KBM-7 (cell line): ENCODE measurements at regions not wholly inside any gene's neighbourhood (a gene's known extent, or its start where the extent isn't known, plus 50 kb on each side); places are given as distances from the start of the nearest gene placed in this dataset.
"Not testable (repeated sequence)": the region's sequence is repeated elsewhere in the genome, so short reads cannot be mapped to it uniquely, and the experiment has no call there.

Source experiments
- DNase-seq: peaks from one replicate; pipeline ENCODE4 v3.0.0-alpha.2; 2015
- in situ Hi-C: fragments of 300-500 bp; cut with MboI; formaldehyde crosslinking; loops from 2 replicates; pipeline ENCODE4 v1.14.3; 2020; ENCODE audit warnings: low sequenced_read_pairs, low pct_unique_long_range_greater_than_20kb, mixed read lengths

DNA sequence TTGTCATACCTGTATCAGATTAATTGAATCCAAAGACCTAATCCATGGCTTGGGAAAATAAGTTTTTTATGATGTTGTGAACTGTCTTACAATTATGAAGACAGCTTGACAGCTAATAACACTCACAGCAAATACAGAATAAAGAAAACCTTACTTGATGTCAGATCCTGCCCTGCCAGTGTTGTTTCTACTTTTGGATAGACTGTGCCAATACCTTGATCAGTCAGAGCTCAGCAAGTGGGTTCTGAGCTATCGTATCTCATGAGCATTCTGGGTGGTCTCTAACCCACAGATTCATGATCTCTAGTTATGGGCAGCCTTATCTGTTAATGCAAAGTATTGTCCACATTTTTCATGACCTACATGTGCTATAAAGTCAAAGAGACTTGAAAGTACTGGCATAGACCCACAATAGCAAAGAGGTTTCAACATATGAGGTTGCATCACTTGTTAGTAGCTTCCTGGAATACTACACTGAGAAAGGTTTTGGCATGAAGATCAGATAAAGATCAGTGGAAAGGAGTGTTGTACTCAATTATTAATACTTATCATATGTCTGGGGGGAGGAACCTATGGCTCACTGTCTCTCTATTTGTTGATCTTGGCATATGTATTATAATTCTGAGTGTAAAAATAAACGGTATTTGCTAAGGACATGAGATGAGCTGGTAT lies 250.7 kb downstream of the UBE2NL start:
- in situ Hi-C loops, result not testable (repeated sequence)

DNA sequence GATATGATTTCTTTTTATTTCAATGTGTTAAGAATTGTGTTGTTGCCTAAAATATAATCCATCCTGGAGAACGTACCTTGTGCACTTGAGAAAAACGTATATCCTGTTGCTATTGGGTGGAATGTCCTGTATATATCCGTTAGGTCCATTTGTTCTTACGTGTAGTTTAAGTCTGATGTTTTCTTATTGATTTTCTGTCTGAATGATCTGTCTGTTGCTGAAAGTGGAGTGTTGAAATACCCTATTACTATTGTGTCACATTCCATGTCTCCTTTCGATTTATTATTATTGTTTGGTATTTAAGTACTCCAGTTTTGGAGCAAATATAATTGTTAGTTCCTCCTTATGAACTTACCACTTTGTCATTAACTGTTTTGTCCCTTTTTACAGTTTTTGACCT lies 270.6 kb downstream of the UBE2NL start:
- in situ Hi-C loops, DNase-seq: not testable (repeated sequence)

More for the DNA sequence above, 250.7 kb downstream of the UBE2NL start:
- not testable (repeated sequence) for DNase-seq

DNA sequence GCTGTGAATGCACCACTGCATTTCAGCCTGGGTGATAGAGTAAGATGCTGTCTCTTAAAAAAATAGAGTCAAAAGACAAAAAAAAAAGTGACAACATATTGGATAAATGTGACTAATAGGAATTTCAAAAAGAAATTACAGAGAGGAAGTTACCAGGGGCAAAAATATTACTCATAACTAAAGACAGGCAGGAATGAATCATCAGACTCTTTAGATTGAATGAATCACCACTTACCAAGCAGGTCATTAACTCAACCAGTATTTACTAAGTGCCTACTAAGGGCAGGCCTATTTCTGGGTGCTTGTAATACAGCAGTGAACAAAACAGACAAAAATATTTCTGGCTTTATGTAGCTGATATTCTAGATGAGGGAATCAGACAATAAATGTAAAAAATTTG lies 301.3 kb downstream of the UBE2NL start:
- DNase-seq, in situ Hi-C loops: not testable (repeated sequence)

DNA sequence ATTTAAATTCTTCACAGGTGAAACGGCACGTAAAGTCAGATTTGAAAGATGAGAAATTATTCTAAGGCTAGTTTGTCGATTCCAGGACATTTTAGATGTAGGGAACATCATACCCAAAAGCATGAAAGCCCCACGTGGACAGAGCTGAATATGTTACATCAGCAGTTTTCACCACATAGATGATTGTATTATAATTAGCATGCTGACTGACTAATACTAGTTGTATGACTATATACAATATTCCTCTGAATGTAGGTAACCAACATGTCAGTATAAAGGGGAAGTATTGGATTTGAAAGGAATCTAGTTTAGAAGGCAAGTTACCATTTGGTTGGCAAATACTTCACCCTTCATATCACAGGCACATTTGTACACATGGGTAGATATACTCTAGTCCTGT lies 304.6 kb downstream of the UBE2NL start:
- DNase-seq, in situ Hi-C loops: not testable (repeated sequence)

DNA sequence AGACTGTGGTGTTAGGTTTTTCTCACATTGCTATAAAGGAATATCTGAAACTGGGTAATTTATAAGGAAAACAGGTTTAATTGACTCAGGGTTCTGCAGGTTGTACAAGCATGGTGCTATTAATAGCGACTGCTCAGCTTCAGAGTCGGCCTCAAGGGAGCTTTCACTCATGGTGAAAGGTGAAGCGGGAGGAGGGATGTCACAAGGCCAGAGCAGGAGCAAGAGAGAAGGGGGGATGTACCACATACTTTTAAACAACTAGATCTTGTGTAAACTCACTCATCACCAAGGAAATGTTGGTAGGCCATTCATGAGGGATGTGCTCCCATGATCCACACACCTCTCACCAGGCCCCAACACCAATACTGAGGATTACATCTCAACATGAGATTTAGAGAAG lies 313.2 kb downstream of the UBE2NL start:
- in situ Hi-C loops, DNase-seq: not testable (repeated sequence)

DNA sequence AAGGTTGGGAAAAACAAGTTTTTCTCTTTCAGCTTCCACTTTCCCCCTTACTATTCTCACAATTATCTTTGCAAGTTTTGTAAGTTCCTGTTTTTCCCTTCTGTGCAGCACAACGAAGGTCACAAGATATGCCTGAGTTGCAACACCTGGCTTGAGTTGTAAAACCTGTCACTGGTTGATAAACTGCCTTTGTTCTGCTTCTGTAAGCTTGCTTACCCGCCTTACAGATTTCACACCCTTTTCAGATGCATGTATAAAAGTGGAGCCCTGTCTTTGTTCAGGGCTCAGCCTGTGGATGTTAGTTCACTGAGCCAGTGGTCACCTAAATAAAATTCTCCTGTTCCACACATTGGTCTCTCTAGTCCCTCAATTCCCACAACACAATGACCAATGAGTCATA lies 318.9 kb downstream of the UBE2NL start:
- DNase-seq, in situ Hi-C loops: not testable (repeated sequence)

DNA sequence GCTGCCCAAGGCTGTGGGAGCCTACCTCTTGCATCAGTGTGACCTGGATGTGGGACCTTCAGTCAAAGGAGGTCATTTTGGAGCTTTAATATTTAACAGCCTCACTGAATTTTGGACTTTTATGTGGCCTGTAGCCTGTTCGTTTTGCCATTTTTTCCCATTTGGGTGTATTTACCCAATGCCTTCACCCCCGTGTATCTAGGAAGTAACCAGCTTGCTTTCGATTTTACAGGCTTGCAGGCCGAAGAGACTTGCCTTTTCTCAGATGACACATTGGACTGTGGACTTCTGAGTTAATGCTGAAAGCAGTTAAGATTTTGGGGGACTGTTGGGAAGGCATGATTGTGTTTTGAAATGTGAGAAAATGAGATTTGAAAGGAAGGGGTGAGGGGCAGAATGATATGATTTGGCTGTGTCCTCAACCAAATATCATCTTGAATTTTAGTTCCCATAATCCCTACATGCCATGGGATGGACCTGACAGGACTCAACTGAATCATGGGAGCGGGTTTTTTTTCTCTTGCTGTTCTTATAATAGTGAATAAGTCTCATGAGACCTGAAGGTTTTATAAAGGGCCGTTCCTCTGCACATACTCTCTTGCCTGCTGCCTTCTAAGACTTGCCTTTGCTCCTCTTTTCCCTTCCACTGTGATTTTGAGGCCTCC lies 324.6 kb downstream of the UBE2NL start:
- in situ Hi-C loops, DNase-seq: not testable (repeated sequence)

DNA sequence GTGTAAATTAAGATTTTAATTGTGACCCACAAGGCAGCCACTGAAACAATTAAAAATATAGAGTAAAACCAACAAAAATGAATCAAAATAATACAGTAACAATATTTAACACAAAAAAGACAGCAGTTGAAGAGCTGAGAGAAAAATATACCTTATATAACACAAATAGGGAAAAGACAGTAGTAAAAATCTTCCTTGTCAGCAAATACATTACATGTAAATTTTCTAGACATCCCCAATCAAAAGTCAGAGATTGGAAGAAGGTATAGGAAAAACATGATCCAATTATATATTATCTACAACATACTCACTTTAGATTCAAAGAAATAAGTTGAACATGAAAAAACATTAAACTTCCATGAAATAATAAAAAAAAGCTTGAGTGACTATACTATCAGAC lies 330.8 kb downstream of the UBE2NL start:
- DNase-seq, result no peak
- in situ Hi-C loops, result no loop called here

DNA sequence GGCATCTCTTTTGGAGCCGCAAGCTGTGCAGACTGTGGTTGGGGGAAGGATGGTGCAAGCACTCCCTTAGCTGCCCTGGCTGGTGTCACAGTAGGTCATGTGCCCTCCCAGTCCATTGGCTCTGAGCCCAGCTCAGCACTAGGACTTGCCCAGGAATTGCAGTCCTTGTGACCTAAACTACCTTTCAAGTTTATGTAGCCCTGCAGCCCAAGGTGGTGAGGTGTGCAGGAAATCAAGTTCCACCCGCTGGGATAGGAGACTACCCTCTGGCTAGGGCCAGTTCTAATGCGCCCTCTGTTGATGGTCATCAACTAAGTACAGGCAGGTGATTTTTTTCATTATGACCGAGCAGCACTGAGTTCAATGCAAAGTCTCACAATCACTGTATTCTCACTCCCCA lies 335.2 kb downstream of the UBE2NL start:
- in situ Hi-C loops, result no loop called here

DNA sequence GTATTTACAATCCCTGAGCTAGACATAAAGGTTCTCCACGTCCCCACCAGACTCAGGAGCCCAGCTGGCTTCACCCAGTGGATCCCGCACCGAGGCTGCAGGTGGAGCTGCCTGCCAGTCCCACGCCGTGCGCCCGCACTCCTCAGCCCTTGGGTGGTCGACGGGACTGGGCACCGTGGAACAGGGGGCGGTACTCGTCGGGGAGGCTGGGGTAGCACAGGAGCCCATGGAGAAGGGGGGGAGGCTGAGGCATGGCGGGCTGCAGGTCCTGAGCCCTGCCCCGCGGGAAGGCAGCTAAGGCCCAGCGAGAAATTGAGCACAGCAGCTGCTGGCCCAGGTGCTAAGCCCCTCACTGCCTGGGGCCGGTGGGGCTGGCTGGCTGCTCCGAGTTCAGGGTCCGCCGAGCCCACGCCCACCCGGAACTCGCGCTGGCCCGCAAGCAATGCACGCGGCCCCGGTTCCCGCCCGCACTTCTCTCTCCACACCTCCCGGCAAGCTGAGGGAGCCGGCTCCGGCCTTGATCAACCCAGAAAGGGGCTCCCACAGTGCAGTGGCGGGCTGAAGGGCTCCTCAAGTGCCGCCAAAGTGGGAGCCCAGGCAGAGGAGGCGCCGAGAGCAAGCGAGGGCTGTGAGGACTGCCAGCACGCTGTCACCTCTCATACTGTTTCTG lies 347.4 kb downstream of the UBE2NL start:
- DNase-seq, in situ Hi-C loops: not testable (repeated sequence)

More for the DNA sequence above, 335.2 kb downstream of the UBE2NL start:
- no peak for DNase-seq

DNA sequence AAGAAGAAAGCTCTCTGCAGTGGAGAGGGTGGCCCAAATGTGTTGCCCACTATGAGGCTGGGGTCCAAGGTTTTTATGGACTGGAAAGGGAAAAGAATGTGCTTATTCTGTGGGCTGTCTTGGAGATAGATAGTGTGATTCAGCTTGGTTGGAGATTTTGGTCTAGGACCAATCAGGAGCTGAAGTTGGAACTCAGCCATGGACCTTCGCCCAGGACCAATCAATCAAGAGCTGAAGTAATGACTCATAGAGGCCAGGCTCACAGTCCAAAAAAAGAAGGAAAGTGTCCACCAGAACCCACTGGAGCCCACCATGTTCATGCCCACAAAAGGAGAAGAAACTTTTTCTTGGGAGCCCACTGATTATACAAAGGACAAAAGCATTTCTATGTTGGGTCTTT lies 369.5 kb downstream of the UBE2NL start:
- no peak for DNase-seq
- in situ Hi-C loops, result no loop called here

DNA sequence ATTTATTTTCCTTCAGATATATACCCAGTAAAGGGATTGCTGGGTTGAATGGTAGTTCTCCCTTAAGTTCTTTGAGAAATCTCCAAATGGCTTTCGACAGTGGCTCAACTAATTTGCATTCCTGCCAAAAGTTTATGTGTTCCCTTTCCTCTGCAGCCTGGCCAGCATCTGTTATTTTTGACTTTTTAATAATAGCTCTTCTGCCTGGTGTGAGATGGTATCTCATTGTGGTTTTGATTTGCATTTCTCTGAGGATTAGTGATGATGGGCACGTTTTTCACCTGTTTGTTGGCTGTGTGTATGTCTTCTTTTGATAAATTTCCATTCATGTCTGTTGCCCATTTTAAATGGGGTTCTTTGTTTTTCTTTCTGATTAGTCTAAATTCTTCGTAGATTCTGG lies 375.2 kb downstream of the UBE2NL start:
- in situ Hi-C loops, result no loop called here

DNA sequence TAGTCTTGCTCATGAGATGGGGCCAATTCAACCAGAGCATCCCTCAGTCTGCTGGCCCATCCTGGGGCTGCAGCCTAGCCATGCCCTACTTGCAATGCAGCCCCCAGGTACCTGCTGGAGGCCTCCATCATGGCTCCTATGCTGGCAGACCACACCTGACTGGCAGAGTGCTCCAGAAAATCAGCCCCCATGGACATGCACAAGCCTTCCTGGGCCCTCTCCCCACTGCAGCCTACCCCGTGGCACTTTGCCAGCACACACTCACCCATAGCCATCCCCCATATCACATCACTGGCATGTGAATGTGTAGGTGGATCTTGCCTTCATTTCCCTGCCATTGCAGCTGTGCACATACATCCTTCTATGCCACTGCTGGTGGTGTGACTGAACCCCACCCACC lies 381.8 kb downstream of the UBE2NL start:
- in situ Hi-C loops, result no loop called here
- DNase-seq, result no peak

More for the DNA sequence above, 375.2 kb downstream of the UBE2NL start:
- no peak for DNase-seq

DNA sequence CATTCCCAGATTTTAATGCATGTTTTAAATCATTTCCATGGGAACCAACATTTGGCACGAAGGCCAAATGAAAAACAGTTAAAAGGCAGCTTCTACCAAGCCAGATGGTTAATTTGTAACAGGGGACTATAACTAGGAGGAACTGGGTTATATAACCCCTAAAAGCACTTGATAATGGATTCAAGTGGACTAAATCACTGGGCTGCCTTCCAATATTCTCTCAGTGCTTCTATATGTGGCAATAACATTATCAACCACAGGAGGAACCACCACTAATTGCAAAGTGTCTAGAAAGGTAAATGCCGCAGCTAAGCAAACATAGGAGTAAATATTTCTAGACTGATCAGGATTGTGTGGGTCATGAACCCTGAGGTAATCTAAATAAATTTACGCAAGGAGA lies 391.5 kb downstream of the UBE2NL start:
- in situ Hi-C loops, result no loop called here
- no peak for DNase-seq

DNA sequence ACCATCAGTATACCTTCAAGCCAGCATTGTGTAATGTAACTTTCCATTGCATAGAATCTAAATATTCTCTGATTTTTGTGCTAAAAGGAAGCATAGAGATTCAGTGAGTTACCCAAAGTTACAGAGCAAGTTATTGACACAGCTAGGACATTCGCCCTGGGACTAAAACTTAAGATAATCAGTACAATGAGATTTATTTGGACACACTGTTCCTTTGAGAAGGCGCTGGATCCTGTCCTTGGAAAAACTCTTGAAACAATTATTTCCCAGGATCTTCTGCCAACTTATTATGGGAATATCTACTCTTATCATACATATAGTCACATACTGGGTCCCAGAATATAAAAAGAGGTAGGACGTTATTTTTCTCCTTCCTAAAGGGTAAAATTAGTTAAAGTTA lies 392.0 kb downstream of the UBE2NL start:
- in situ Hi-C loops, result no loop called here
- no peak for DNase-seq

DNA sequence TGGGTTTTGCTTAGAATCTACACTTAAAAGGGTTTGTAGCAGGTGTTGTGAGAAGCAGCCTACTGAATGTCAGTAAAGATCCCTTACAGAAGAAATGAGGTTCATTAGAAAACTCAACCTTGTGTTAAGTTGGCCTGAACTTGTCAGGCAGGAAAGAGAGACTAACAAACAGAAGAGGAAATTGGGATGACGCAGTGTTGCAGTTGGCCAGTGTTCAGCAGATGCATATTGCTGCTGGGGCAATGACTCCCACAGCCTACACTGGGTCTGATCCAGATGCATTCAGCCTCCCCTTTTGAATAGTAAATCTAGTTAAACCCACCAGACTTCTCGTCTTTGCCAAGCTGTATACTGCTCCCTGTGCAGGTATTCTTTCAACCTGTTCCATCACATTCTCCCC lies 409.4 kb downstream of the UBE2NL start:
- no peak for DNase-seq
- in situ Hi-C loops, result no loop called here

DNA sequence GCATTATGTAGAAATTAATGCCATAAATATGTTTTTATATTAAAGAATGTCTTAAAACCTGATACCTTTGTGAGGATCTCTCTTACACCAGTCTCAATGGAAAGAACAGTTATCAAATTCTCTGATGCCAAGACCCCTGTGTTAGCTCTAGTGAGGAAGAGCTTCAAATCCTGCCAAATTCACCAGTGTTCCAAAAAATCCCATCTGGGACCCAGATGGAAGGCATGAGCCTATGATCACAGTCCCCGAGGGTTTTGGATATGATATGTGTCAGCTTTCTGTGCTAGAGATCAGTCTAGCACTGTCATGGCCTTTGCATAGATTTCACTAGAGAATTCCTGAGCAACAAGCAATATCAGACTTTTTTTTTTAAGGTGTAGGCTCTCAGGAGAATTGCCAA lies 412.1 kb downstream of the UBE2NL start:
- DNase-seq, result no peak
- in situ Hi-C loops, result no loop called here

DNA sequence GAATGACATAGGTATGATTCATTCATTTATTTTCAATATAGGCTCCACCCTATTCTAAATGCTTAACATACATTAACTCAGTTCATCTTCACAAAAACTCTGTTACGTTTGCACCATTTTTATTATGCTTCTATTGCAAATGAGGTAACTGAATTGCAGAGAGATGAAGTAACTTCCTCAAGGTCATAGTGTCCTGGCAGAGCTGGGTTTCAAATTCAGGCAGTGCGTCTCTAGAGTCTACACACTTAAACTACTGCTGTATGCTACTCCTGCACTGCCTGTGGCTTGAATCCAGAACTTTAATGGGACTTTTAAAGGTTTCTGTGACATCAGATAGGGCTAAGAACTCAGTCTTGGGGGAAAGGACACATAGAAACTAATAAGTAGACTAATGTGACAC lies 413.4 kb downstream of the UBE2NL start:
- DNase-seq, result no peak
- in situ Hi-C loops, result no loop called here

DNA sequence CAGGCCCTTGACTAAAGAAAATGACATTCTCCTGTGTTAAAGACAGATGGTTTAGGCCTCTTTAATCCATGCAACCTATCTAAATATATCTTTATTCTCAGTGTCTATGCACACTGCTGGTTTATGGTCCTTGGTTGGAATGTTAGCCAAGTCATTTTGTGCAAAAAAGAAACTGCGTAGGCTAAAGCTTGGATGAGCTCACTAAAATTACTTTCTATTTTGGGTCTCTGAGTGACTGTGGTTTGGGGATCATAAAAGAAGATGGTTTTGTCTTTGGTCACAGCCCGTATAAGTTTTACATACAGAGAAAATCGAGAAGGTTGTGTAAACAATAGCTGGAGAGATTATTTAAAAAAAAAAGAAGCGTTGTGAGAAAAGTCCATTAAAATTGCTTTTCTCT lies 443.6 kb downstream of the UBE2NL start:
- DNase-seq, result no peak
- in situ Hi-C loops, result no loop called here

DNA sequence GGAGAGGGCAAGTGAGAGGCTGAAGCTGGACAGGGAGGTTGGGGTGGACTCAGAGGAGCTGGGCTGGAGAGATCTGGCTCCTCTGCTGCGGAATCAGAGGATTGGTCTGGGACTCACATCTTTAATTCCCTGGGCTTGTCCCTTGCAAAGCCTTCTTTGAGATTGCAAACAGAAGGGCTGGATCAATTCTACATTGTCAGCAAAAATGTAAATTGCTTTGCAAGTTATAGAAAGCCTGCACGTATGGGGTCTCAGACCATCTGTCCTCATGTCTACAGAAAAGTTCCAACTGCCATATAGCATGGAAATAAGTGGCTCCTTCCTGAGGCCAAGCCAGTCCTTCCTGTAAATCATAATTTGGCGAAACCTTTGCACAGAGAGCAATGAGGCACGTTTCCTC lies 449.6 kb downstream of the UBE2NL start:
- DNase-seq, result no peak
- in situ Hi-C loops, result no loop called here
